ENCODE measurements at regions not wholly inside any gene's neighbourhood (a gene's known extent, or its start where the extent isn't known, plus 50 kb on each side); places are given as distances from the start of the nearest gene placed in this dataset.

- DNase-seq, result no peak
Observed at GRCh38 chr5:62698756-62699155, 120.1 kb downstream of the LRRC70 start.

GRCh38 chr5:62695274-62695673, 116.7 kb downstream of the LRRC70 start:
- no peak for DNase-seq

- DNase-seq, result no peak
Observed at GRCh38 chr5:62692946-62693713, 114.5 kb downstream of the LRRC70 start.

GRCh38 chr5:62691946-62692345, 113.3 kb downstream of the LRRC70 start:
- DNase-seq, result no peak

GRCh38 chr5:62690421-62690820, 111.8 kb downstream of the LRRC70 start:
- DNase-seq, result no peak

GRCh38 chr5:62689599-62690368, 111.2 kb downstream of the LRRC70 start:
- no peak for DNase-seq

GRCh38 chr5:62686692-62687091, 108.1 kb downstream of the LRRC70 start:
- DNase-seq, result no peak

GRCh38 chr5:62685221-62685620, 106.6 kb downstream of the LRRC70 start:
- no peak for DNase-seq

- DNase-seq, result no peak
Observed at GRCh38 chr5:62684310-62684709, 105.7 kb downstream of the LRRC70 start.

- DNase-seq, result no peak
Observed at GRCh38 chr5:62682059-62682458, 103.4 kb downstream of the LRRC70 start.

GRCh38 chr5:62681117-62681850, 102.7 kb downstream of the LRRC70 start:
- no peak for DNase-seq

- DNase-seq, result no peak
Observed at GRCh38 chr5:62680121-62680520, 101.5 kb downstream of the LRRC70 start.
